NCI-H460 (cell line): ENCODE measurements at regions not wholly inside any gene's neighbourhood (a gene's known extent, or its start where the extent isn't known, plus 50 kb on each side); places are given as distances from the start of the nearest gene placed in this dataset.
"Not testable (repeated sequence)": the region's sequence is repeated elsewhere in the genome, so short reads cannot be mapped to it uniquely, and the experiment has no call there.

Experiments
- DNase-seq: peaks from one replicate; pipeline ENCODE4 v3.0.0-alpha.2; 2016; ENCODE audit warnings: low read depth; ENCODE audit errors: extremely low read depth

DNA sequence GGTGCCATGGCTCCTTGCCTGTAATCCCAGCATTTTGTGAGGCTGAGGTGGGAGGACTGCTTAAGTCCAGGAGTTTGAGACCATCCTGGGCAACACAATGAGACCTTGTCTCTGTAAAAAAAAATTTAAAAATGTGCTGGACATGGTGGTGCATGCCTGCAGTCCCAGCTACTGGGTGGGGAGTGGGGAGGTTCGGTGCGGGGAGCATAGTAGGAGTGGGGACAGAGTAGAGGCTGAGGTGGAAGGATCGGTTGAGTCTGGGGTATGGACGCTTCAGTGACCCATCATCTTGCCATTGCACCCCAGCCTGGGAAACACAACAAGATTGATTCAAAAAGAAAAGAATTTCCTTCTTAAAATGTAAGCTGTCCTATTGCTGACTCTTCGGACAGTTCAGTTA, 1490.0 kb upstream of the GBE1 start:
- no peak for DNase-seq

DNA sequence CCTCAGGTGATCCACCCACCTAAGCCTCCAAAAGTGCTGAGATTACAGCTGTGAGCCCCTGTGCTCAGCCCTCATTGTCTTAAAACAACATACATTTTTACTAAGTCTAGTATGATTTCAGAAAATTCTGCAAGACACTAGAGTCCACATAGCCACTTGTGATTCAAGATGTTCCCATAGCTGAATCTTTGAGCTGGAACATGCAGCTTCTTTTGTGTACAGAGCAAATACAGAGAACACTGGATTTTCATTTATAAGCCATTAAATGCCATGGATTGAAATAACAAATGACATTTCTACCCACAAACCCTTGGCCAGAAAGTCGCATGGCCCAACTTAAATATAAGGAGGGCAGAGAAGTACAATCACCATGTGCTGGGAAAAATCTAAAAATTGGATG, 1489.2 kb upstream of the GBE1 start:
- no peak for DNase-seq

DNA sequence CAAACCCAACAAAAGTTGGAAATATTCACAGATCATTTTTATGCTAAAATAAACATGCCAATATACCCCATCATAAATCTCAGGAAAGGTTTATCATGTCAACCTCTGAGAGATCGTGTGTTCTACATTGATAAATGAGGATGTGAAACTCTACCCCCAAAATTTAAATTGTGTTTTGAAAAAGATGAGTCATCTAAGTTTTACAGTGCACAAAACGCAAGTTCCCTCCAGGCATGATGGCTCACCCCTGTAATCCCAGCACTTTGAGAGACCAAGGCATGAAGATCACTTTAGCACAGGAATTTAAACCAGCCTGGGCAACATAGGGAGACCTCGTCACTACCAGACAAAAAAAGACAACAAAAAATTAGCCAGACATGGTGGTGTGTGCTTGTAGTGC, 1487.0 kb upstream of the GBE1 start:
- no peak for DNase-seq

DNA sequence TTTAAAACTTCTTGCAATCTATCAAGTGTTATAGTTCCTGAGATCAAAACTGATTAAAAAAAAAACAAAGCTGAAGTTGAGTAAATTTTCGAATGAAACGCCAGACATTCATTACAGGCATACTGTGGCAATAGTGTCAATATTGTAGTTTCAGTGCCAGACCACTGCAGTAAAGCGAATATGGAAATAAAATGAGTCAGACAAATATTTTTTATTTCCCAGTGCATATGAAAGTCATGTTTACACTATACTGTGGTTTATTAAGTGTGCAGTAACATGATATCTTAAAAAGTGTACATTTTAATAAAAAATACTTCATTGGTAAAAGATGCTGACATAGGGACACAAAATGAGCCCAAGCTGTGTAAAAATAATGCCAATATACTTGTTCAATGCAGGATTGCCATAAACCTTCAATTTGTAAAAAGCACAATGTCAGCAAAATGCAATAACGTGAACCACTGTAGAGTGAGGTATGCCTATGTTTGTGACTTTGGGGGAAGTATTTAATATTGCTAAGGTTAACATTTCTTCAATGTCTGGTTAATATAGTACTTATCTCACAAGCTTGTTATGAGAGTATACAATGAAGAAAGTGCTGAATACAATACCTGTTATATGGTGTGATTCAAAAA, 1473.9 kb upstream of the GBE1 start:
- DNase-seq: no peak

DNA sequence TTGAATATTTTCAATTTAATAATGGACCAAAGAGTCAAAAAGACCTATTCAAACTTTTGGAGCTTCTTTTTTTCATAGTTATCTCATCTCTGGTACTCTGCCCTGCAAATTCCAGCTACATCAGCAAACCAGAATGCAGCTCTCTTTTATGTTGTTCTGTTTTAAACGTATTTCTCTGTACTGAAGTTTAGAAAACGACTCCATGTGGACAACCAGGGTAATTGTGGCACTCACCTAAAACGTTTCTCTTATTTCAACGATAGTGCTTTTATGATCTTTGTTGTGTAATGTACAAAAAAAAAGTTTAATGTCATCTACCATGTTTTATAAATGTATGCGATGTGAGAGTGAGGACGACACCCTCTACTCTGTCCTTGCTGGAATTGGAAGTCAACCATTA, 1472.3 kb upstream of the GBE1 start:
- no peak for DNase-seq

DNA sequence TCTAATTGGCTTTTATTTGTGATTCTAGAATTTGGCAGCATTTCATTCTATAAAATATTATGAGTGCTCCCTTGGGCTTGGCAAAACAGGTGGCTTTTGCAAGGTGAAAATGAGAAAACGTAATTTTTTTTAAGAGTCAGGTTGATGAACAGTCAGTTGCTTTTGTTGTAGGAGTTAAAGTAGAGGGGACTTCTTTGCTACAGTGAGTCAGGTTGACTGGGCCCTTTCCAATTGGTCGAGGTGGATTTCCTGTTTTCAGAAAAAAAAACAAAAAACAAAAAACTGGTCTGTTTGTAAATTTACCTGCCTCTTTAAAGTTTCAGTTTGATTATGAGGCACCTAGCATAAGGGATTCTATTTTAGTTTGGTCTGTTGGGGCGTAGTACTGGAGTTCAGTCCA, 1469.4 kb upstream of the GBE1 start:
- DNase-seq: no peak

DNA sequence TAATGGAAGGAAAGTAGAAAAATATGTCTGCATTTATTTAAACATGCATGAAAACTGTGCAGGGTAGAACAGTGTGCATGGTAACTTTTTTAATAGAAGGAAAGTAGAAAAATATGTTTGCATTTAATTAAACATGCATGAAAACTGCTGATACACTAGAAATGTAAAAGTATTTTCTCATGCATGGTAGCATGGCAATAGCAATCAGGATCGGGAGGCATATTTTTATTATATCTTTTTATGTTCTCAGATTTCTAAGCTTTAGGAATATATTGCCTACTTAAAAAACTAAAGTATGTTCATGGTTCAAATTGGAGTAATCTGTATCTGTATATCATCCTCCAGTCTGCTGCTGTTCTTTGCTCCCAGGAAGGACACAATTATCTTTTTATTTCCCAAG, 1468.9 kb upstream of the GBE1 start:
- no peak for DNase-seq

DNA sequence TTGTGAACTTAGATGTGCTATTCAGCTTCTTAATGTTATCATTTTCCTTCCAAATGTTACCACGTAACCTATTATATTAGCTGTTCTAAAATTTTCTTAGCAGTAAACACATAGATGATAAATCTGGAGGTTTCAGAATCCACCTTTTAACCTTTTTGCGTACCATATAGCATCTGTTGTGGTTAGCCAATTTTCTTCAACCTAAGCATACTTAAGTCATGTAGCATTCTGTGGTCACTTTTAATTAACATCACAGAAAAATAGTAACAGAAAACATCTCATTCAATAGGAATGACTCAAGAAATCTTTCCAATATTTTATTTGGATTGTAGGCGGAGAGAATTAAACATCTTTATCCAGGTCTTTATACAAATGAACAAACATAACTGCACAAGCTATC, 1465.3 kb upstream of the GBE1 start:
- no peak for DNase-seq

DNA sequence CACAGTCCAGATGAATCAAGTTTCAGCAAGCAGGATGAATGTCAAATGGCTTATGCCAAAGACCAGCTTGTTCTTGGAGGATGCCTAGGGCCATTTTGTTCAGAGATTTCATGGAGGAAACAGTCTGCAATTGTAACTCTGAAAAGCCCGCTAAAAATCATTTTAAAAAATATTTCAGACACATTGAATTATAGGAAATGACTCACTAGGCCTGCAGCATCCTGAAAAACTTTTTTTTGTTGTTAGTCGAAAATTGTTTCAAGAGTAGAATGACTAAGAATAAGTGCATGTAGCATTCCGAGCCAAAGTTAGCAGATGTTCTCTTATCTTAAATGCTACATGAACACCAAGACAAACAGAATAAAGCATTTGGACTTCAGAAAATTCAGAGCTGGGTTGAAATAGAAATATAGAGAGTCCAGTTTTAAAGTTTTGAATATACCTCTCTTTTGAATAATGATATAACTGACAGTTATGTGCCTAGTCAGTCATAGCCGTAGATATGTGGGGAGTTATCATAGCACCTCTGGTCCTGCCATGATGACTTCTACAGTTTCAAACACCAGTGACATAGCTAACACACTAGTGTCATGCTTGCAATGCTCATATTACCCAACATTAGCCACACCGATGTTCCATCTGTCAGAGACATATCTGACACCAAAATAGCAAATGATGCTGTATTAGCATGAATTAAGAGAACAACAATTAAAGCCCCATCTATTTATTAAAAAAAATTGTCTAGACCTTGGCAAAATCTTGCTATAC, 1462.8 kb upstream of the GBE1 start:
- DNase-seq: no peak

DNA sequence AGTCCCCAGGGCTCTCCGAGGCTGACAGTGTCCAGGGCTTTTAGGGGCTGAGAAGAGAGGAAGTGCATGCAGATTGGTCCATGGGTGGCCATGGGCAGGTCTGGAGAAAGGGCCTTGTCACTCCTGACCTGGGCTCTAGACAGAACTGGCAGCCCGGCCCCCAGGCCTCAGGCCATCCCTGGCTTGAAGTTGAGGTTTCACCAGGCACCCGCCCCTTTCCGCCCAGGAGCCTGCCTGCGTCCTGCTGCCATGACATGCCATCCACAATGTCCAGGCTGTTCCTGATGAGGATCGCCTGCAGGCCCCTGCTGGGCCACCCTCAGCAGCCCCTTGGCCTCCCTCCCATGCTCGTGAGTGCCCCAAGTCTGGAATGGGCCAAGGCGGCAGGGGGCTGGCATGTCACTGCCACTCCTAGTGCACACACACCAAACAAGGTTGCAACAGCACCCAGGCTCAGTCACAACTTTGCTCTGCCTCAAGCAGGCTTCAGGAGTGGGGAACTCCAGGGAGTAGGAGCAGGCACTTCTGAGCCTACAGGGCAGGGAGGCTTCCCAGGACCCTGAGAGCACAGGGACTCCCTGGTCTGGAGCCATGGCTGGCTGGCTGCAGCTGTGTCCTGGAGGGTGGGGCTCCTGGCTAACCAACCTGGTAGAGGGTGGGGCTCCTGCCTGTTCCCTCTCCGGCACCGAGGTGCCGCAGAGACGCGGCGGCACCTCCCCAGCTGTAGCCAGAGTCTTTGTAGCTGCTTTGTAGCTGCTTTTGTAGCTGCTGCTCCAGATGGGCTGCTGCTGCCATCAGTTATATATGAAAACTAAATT, 1457.1 kb upstream of the GBE1 start:
- DNase-seq: no peak

DNA sequence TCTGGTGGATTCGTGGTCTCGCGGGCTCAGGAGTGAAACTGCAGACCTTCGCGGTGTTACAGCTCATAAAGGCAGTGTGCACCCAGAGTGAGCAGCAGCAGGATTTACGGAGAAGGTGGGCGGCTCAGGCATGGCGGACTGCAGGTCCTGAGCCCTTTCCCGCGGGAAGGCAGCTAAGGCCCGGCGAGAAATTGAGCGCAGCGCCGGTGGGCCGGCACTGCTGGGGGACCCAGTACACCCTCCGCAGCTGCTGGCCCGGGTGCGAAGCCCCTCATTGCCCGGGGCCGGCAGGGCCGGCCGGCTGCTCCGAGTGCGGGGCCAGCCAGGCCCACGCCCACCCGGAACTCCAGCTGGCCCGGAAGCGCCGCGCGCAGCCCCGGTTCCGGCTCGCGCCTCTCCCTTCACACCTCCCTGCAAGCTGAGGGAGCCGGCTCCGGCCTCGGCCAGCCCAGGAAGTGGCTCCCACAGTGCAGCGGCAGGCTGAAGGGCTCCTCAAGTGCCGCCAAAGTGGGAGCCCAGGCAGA, 1456.2 kb upstream of the GBE1 start:
- DNase-seq: not testable (repeated sequence)

DNA sequence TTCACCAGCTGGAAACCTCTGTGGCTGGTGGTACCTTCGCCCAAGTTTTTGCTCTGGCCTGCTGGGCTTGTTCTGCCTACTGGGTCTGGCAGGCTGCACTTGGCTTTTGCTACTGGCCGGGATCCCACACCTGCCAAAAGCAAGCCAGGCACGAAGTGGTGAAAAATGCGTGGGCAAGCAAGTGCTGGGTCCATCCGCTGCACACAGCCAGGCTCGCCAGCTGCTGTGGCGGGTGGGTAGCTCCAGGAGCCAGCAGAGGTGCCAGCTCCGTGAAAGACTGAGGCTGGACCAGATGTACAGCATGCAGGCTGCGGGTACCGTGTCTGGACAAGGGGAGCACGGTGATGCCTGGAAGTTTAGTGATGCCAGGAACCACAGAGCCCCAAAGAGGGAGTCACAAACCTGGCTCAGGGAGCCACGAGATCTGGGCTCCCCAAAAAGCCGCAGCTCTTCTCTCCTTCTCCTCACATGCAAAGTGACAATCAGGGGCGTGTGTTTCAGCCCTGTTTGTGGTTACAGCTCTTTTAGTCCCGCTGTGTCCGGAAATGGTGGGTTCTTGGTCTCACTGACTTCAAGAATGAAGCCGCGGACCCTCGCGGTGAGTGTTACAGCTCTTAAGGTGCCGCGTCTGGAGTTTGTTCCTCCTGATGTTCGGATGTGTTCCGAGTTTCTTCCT, 1455.6 kb upstream of the GBE1 start:
- DNase-seq: no peak

DNA sequence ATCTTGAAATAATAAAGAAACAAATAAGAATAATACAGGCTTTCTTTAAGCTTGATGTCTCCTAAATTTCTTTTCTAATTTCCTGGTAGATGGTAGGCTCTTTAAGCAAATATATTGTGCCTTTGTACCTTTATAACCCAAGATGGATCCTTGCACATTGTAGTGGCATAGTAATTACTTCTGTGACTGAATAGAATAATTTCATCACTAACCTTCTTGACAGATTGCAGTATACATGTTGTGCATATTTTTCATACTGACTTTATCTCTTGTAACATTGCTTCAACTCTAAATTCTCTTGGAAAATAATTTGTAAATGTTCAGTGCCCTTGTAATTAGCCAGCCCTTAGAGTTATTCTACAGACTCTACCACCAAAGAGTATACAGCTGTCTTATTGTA, 1433.8 kb upstream of the GBE1 start:
- no peak for DNase-seq

DNA sequence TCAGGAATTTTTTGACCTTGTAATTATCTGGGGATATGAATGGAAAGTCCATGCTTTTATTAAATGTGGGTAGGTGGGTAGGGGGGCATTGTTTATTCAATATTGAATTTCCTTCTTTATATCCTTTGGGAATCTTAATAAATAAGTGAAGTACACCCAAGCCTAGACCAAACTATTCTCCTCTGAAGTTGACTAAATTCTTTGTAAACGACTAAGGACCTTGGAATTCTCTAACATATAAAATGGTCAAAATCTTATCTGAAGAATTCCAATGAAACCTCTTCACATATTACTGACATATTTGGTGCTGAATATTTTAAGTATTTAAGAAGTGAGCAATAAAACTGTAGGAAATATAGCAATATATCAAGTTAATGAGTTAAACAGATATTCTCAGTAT, 1432.1 kb upstream of the GBE1 start:
- DNase-seq: no peak

DNA sequence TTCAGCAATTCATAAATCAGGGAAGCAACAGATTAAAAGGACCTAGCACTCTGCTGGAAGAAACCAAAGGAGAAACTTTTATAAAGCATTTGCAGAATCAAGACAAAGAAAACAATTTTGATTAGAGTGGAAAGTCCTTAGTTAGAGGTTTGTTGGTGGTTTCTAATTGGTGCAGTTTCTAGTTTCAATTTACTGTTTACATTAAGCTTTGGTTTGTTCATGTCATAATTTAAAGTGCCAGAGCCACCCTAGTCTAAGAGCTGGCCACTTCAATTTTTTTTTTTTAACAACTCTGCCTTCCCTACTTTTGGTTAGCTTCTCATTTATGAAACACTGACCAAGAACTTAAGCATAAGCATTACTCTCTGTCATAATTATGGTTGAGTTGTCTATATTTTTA, 1428.2 kb upstream of the GBE1 start:
- no peak for DNase-seq

DNA sequence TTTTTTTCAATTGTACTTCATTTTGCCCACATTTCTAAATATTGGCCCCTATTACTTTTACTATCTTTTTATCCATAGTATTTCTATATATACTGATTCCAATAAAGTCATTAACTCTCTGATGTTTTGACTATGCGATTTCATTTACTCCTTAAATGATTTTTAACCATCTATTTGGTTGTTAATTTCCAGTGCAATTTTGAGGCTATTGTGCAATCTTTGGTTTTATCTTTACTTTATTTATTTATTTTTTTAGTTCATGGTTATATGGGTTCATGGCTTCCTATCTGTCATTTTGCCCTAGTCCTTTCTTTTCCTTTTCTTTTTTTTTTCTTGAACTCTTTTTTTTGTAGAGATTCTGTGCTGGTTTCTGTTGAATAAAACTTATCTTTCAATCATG, 1408.0 kb upstream of the GBE1 start:
- no peak for DNase-seq

DNA sequence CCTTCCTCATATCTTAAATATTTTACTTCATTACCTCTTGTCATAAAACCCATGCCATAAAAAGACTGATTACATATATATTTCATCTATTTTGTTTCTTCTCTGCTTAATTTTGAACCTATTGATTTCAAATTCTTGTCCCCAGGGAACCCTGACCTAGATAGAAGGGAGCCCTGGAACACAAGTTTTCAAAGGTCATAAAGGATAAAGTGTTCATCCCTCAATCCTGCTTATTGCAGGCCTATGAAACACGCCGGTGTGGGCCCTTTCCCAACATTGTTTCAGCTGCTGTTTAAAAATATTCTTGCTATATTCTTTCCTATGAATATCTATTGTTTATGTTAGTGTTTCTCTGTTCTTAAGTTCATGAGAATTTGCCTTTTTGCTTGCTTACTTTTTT, 1389.5 kb upstream of the GBE1 start:
- no peak for DNase-seq

DNA sequence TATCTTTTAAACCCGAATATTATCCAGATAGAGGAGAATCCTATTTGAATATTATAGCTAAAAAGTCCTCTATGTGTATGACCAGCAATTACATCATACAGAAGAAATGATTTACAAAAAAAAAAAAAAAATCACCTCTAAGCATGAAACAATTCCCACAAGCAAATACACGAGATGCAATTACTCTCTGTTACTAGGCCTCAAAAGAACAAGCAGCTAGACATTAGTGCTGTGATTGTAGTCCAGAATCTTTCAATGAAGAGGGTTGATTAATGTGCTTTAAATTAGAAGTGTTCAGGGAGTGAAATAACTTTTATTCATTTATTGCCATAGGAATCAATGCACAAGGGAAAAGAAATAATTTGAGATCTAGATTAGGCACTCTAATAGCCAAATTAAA, 1379.5 kb upstream of the GBE1 start:
- no peak for DNase-seq

DNA sequence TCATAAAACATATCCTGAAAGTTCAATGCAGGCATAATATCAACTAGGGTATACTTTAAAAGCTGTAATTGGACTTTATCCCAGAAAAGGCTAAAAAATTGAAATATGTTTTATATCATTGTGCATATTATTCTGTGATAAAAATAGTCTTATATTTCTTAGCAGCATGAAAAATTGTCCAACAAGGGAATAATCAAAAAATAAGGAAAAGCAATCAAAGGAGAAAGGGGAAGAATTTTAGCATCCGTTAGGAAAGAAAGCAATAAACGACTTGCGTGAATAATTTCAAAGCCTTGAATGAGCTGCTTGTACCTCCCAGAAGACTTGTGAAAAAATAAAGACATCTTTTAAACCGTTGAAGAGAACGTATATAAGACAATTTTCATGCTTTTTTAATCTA, 1369.8 kb upstream of the GBE1 start:
- no peak for DNase-seq

DNA sequence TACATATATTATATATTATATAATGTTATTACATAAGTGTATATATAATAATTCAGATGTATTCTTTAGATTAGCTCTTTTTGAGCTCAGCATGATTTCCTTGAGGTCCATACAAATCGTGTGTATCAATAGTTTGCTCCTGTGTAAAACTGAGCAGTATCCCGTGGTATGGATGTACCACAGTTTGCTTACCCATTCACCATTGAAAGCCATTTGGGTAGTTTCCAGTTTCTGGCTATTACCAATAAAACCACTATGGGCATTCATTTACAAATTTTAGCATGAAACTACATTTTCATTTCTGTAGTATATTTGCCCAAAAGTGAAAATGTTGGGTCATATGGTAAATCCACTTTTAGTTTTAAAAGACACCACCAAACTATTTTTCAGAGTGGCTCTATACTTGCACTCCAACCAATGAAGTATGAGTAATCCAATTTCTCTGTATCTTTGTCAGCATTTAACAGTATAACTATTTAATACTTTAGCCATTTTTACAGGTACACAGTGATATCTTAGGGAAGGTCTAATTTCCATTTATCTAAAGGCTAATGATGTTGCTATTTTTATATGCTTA, 1361.4 kb upstream of the GBE1 start:
- DNase-seq: no peak

DNA sequence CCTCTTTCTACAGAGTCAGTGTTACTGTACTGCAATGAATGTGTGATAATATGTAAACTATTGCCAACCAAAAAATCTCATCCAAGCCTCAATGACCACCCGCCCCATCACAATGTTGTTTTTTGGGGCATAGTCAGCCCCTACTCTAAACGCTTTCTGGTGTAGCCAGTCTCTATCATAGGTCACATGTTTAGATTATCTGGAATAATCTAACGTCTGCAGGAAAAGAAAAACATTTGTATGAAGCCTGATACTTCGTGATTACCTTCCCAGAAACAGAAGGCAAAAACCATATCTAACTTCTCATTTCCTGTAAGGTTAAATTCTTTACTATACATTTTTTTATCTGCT, 1331.8 kb upstream of the GBE1 start:
- DNase-seq: no peak
